B cell (primary cell): ENCODE measurements at regions not wholly inside any gene's neighbourhood (a gene's known extent, or its start where the extent isn't known, plus 50 kb on each side); places are given as distances from the start of the nearest gene placed in this dataset.

Source experiments
- ATAC-seq: fragments of 200-7000 bp; cut with Tn5 transposase; one replicate; pipeline ENCODE4 v1.10.0; 2021; ENCODE audit warnings: low read depth, mild to moderate bottlenecking, moderate number of reproducible peaks, moderate library complexity
- CTCF ChIA-PET: fragments of 350-600 bp; sonication (Branson Sonifier 250); formaldehyde crosslinking; loops from one replicate; lab custom pipeline; 2021; ENCODE audit warnings: antibody characterized with exemption, inconsistent platforms; lab: Charles Lee
- POLR2A ChIA-PET: fragments of 350-600 bp; sonication (Branson Sonifier 250); formaldehyde crosslinking; loops from one replicate; lab custom pipeline; 2021; ENCODE audit warnings: antibody characterized with exemption; lab: Charles Lee
- DNase-seq: peaks from one replicate; pipeline ENCODE4 v3.0.0; 2013
- H2AFZ ChIP-seq: 2 replicates; pipeline ENCODE4 v1.6.1; 2012; ENCODE audit warnings: mild to moderate bottlenecking, low read depth, low read length; ENCODE audit not compliant: insufficient read depth, poor library complexity, severe bottlenecking
- H3K27ac ChIP-seq, 2 donors: 1 replicate in 1 of 2; 2 replicates in 1 of 2; pipeline ENCODE4 v1.5.1; 2012 to 2013; ENCODE audit warnings: low read length in 2 of 2, mild to moderate bottlenecking in 2 of 2, moderate library complexity in 1 of 2
- H3K27me3 ChIP-seq, 4 experiments: fragments of 200-600 bp in 1 of 4; sonication (generic) in 1 of 4; replicated peaks in 1 of 4; 1 replicate in 2 of 4; 2 replicates in 2 of 4; pipeline versions ENCODE4 v1.6.1 to v1.7.0; 2013 to 2016; ENCODE audit warnings: low read length in 3 of 4, mild to moderate bottlenecking in 2 of 4, mixed read lengths in 1 of 4, moderate library complexity in 1 of 4; ENCODE audit not compliant: insufficient read depth in 4 of 4, control insufficient read depth in 3 of 4; ENCODE audit errors: control extremely low read depth in 1 of 4
- H3K36me3 ChIP-seq, 2 experiments: replicated peaks in 1 of 2; 1 replicate in 1 of 2; 2 replicates in 1 of 2; pipeline versions ENCODE4 v1.6.1 to v1.7.1; 2013; ENCODE audit warnings: low read length in 1 of 2; ENCODE audit not compliant: insufficient read depth in 2 of 2, control insufficient read depth in 1 of 2; ENCODE audit errors: control extremely low read depth in 1 of 2, extremely low read depth in 1 of 2
- H3K4me1 ChIP-seq, 2 donors: fragments of 200-600 bp in 1 of 2; sonication (generic) in 1 of 2; 1 replicate in 1 of 2; 2 replicates in 1 of 2; pipeline versions ENCODE4 v1.5.1 to v1.6.1; 2013 to 2017; ENCODE audit warnings: low read length in 2 of 2; ENCODE audit not compliant: control insufficient read depth in 2 of 2, insufficient read depth in 2 of 2
- H3K4me2 ChIP-seq: replicated peaks from 2 replicates; pipeline ENCODE3; 2012; ENCODE audit warnings: mild to moderate bottlenecking, low read depth, low read length; ENCODE audit not compliant: poor library complexity, severe bottlenecking
- H3K4me3 ChIP-seq, 5 experiments: fragments of 200-600 bp in 1 of 5; sonication (generic) in 1 of 5; 1 replicate in 3 of 5; 2 replicates in 2 of 5; pipeline versions ENCODE4 v1.5.1 to v1.7.0; 2011 to 2016; ENCODE audit warnings: low read length in 4 of 5, mild to moderate bottlenecking in 4 of 5, low read depth in 2 of 5, control low read depth in 1 of 5, moderate library complexity in 1 of 5; ENCODE audit not compliant: insufficient read depth in 1 of 5; ENCODE audit errors: control extremely low read depth in 1 of 5, extremely low read depth in 1 of 5
- H3K79me2 ChIP-seq: fragments of 200-600 bp; sonication (generic); one replicate; pipeline ENCODE4 v1.6.0; 2016; ENCODE audit warnings: low read length; ENCODE audit not compliant: control insufficient read depth, insufficient read depth
- H3K9ac ChIP-seq: fragments of 200-600 bp; sonication (generic); 2 replicates; pipeline ENCODE4 v1.6.1; 2017; ENCODE audit warnings: mild to moderate bottlenecking, low read length, moderate library complexity
- H3K9me3 ChIP-seq, 3 donors: one replicate each; pipeline versions ENCODE4 v1.6.1 to v1.7.1; 2013; ENCODE audit warnings: low read length in 2 of 3; ENCODE audit not compliant: control insufficient read depth in 2 of 3, insufficient read depth in 1 of 3; ENCODE audit errors: control extremely low read depth in 1 of 3
- H4K20me1 ChIP-seq: 2 replicates; pipeline ENCODE4 v1.6.0; 2012; ENCODE audit warnings: mild to moderate bottlenecking, low read length; ENCODE audit not compliant: insufficient read depth, control insufficient read depth, poor library complexity, severe bottlenecking
- H3K27ac Mint-ChIP-seq: one replicate; pipeline ENCODE4 v1.8.0; 2021; ENCODE audit warnings: mixed read lengths
- H3K27me3 Mint-ChIP-seq: one replicate; pipeline ENCODE4 v1.8.0; 2021; ENCODE audit warnings: mixed read lengths
- H3K4me1 Mint-ChIP-seq: one replicate; pipeline ENCODE4 v1.8.0; 2021; ENCODE audit warnings: mixed read lengths
- H3K4me3 Mint-ChIP-seq: one replicate; pipeline ENCODE4 v1.8.0; 2021; ENCODE audit warnings: mixed read lengths
- H3K9me3 Mint-ChIP-seq: one replicate; pipeline ENCODE4 v1.8.0; 2022; ENCODE audit warnings: mixed read lengths; ENCODE audit not compliant: insufficient read depth
- EZH2 ChIP-seq: IDR thresholded peaks from 2 replicates; pipeline ENCODE4 v1.6.1; 2012; ENCODE audit warnings: borderline replicate concordance, low read depth, mild to moderate bottlenecking, moderate library complexity, low read length; ENCODE audit not compliant: insufficient read depth, poor library complexity, severe bottlenecking
- WGBS: methylation state at CpG from one replicate; pipeline ENCODE4 v1.1.5; 2013; ENCODE audit warnings: missing lambda C conversion rate; ENCODE audit not compliant: insufficient coverage; 5-methylcytosine and 5-hydroxymethylcytosine counted together
- intact Hi-C: fragments of 100-400 bp; cut with micrococcal nuclease; formaldehyde crosslinking; loops from one replicate; pipeline ENCODE4 v1.10.0; 2022
- TF ChIP-seq, protein P1 (sequence below): fragments of 200-600 bp; IDR thresholded peaks from one replicate; pipeline ENCODE4 v1.8.0; 2022; ENCODE audit warnings: antibody characterized with exemption, mild to moderate bottlenecking

DNA sequence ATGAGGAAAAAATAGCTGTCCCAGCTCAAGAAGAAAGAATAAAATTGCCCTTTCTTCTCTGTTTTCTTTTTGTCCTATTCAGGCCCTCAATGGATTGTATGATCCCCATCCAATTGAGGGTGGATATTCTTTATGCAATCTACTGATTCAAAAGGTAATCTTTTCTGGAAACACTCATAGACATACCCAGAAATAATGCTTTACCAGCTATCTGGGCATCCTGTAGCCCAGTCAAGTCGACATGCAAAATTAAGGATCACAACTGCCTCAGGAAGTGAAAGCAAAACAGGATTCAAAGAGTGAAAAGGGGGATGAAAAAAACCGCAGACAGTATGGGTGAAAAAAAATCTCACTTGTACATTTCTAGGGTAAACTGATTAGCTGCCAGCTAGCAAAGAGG is 410.1 kb downstream of the TBC1D32 start:
- Histone ChIP-seq H4K20me1 (no peaks in the 10 kb centered on the region), H3K36me3 (no peaks in the 10 kb centered on the region), H3K4me1 (no peaks in the 10 kb centered on the region), H3K9ac (no peak overlapping the region), H3K4me2 (no peak overlapping the region), H3K9me3 (peaks cover 0 to 3% (median 0%) of the 10 kb centered on the region in 3 donors), H3K4me3 (no peak overlapping the region), H3K79me2 (no peaks in the 10 kb centered on the region), H2AFZ (no peak overlapping the region), H3K27ac (no peak overlapping the region), H3K27me3 (no peaks in the 10 kb centered on the region)
- POLR2A ChIA-PET, result no interaction called here
- Mint-ChIP-seq H3K9me3 (no peaks in the 10 kb centered on the region), H3K27me3 (no peaks in the 10 kb centered on the region), H3K4me3 (no peak overlapping the region), H3K27ac (no peak overlapping the region), H3K4me1 (no peaks in the 10 kb centered on the region)
- CTCF ChIA-PET, result interaction anchor here (2.0 kb wide), 1 partner anchor 11 kb away, joined by 5 read pairs; no protein-coding TSS in a partner anchor
- intact Hi-C loops, result no loop called here
- 88% methylated on average over 1 of the region's 2 CpGs for WGBS
- no peak for DNase-seq
- no peak for TF ChIP-seq EZH2
- TF ChIP-seq, protein P1, sequence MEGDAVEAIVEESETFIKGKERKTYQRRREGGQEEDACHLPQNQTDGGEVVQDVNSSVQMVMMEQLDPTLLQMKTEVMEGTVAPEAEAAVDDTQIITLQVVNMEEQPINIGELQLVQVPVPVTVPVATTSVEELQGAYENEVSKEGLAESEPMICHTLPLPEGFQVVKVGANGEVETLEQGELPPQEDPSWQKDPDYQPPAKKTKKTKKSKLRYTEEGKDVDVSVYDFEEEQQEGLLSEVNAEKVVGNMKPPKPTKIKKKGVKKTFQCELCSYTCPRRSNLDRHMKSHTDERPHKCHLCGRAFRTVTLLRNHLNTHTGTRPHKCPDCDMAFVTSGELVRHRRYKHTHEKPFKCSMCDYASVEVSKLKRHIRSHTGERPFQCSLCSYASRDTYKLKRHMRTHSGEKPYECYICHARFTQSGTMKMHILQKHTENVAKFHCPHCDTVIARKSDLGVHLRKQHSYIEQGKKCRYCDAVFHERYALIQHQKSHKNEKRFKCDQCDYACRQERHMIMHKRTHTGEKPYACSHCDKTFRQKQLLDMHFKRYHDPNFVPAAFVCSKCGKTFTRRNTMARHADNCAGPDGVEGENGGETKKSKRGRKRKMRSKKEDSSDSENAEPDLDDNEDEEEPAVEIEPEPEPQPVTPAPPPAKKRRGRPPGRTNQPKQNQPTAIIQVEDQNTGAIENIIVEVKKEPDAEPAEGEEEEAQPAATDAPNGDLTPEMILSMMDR, result no peak
- ATAC-seq, result no peak

DNA sequence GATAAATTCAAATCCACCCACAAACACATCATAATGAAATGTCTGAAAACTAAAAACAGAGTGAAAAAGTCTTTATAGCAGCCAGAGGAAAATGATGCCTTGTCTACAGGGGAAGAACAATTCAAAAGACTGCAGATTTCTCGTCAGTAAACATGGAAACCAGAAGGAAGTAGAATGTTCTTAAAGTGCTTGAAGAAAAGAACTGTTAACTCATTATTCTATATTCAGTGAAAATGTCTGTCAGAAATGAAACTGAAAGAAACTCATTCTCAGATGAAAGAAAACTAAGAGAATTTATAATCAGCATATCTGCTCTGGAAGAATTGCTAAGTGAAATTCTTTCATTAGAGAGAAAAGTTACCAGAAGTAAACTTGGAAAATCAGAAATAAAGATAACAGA is 416.1 kb downstream of the TBC1D32 start:
- H3K4me1 Mint-ChIP-seq, result peaks cover 3% of the 10 kb centered on the region
- no peaks in the 10 kb centered on the region for H3K27me3 Mint-ChIP-seq
- Histone ChIP-seq H3K4me3 (no peak overlapping the region), H3K4me2 (no peak overlapping the region), H3K79me2 (no peaks in the 10 kb centered on the region), H3K27me3 (no peaks in the 10 kb centered on the region), H3K27ac (no peak overlapping the region), H3K36me3 (no peaks in the 10 kb centered on the region), H4K20me1 (no peaks in the 10 kb centered on the region), H2AFZ (no peak overlapping the region), H3K4me1 (no peaks in the 10 kb centered on the region), H3K9ac (no peak overlapping the region), H3K9me3 (no peaks in the 10 kb centered on the region)
- no peak overlapping the region for H3K4me3 Mint-ChIP-seq
- DNase-seq (no peak), ATAC-seq (no peak)
- H3K9me3 Mint-ChIP-seq, result no peaks in the 10 kb centered on the region
- intact Hi-C loops, result no loop called here
- WGBS, result no CpG with 5 or more reads among the region's 1 CpG
- no peak for TF ChIP-seq EZH2
- TF ChIP-seq, protein P1, result no peak
- POLR2A ChIA-PET, result no interaction called here
- no peak overlapping the region for H3K27ac Mint-ChIP-seq
- CTCF ChIA-PET, result no interaction called here
